GM18858 (cell line): ENCODE measurements at regions not wholly inside any gene's neighbourhood (a gene's known extent, or its start where the extent isn't known, plus 50 kb on each side); places are given as distances from the start of the nearest gene placed in this dataset.

ENCODE experiments used
- ATAC-seq: cut with Tn5 transposase; IDR thresholded peaks from one replicate; pipeline ENCODE4 v1.9.1; 2021; ENCODE audit not compliant: unreplicated experiment

DNA sequence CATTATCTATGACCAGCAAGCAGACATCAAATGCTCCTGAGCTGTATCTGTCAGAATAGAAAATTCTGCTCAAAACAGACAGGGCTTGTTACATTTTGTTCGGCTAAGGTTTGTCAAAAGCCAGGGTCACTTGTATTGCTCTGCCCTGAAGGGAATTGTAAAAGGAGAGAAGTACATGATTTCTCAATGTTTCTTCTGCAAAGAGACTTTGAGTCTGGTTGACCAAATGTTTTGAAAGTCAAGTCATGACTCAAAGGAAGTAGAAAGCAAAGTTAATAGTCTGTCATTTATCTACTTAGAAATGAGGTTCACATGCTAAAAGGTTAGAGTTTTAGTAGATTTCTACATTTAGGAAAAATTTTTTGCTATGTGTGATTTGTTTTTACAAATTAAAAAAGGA is 1624.1 kb upstream of the ZEB2 start:
- no peak for ATAC-seq

DNA sequence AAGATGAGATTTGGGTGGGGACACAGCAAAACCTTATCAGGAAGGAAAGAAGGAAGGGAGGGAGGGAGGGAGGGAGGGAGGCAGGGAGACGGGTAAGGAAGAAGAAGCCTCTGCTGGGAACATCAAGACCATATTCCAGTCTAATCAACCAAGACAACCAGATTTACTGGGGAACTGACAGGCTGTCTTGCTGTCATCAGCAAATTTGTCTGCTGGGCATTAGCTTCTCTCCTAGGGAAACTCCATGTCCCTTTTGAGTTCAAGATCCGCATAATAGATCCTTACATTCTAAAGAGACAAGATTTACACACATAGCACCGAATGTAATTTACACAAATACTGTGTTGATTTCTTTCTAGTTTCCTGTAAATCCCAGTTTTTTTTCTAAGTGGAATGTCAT is 1618.9 kb upstream of the ZEB2 start:
- ATAC-seq: no peak

DNA sequence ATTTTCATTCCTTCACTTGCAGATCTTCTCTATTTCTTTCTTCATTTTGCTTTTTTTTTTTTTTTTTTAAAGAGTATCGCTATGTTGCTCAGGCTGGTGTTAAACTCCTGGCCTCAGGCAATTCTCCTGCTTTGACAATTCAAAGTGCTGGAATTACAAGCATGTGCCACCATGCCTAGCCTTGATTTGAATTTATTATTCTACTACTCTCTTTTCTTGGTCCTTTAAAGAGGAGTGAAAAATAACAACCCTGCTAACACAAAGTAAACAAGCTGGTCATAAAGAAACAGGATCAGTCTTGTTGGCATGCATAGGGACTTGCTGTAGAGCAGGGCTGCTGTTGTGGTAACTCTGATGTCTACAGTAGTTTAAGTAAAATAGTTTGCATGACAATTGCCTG is 1615.3 kb upstream of the ZEB2 start:
- ATAC-seq: no peak

DNA sequence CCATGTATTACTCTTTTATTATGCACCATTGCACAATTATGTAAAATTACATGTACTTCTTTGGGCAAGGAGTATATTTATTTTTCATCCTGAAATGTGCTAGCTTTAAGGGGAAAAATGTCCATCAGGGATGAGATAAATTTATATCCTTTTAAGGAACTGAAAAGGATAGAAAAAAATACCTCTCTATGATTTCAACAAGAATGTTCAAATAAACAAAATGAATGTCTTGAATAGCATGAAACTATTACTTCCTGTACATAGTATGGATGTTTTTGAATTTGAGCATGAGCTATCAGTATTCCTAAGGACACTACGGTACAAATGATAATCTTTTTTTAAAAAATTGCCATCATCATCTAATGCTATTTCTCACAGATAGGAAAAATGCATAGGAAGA is 1611.9 kb upstream of the ZEB2 start:
- no peak for ATAC-seq

DNA sequence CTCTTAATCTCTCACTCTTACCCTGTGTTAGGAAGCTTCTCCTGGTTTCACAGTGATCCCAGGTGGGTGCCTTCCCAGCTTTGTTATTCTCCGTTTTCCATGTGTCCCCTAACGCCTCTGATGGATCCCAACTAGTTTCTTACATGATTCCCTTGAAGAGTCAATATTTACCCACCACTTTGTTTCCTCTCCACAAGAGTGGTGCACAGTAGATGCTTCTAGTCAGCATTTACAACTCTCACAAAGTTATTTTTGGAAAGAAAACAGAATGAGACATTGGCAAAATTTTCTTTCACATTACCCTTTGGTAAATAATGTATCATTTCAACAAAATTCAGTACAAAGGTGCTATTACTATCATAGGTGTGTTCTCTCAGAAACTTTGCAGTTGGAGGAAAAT is 1611.1 kb upstream of the ZEB2 start:
- ATAC-seq: no peak

DNA sequence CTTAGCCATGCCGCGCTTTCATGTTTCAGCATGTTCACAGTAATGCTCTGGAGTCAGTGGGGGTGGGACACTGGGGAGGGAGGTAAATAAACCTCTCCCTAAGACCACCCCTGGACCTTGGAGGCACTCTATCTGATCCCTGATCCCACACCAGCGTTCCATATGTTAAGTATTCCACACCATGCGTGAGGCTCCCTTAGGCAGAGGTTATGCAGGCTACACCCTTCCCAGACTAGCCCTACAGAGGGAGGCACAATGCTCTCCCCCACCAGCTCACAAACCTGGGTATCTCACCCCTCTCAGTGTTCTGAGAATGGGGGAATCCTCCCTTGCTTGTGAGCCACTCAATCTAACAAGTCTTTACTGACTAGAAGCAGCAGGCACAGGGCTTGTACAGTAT is 1610.4 kb upstream of the ZEB2 start:
- ATAC-seq: no peak

DNA sequence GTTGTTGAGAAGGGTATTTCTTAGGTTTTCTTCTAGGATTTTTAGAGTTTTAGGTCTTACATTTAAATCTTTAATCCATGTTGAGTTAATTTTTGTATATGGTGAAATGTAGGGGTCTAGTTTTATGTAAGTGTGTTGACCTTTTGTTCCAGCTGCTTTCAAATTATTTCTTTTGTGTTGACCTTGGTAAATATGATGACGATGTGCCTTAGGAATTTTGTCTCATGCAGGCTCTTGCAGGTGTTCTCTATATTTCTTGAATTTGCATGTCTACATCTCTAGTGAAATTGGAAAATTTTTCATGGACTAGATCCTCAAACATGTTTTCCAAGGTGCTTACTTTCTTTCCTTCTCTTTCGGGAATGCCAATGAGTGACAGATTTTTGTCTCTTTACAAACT is 1609.3 kb upstream of the ZEB2 start:
- no peak for ATAC-seq

DNA sequence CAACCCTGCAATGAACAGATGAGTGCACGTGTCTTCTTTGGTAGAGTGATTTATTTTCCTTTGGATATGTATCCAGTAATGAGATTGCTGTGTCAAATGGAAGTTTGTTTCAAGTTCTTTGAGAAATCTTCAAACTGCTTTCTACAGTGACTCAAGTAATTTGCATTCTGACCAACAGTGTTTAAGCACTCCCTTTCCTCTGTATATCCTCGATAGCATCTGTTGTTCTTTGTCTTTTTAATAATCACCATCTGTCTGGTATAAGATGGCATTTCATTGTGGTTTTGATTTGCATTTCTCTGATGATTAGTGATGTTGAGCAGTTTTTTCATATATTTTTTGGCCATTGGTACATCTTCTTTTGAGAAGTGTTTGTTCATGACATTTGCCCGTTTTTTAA is 1608.3 kb upstream of the ZEB2 start:
- ATAC-seq: no peak

DNA sequence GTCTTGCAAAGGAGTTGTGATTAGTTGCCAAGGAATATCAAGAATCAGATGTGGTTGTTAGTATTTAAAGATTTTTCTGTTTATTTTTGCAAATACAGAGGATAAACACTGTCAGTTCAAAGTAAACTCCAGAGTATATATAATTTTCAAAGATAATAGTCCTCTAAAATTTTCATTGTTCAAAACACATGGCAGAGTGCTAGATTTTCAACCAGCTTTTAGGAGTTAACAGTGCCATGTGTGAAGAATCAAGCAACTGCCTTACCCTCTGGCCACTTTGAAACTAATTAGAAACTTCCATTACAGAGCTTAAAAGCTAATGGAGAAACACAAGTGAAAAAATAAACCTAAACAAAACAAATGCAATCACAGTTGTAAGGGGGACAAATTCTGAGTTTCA is 1605.6 kb upstream of the ZEB2 start:
- no peak for ATAC-seq

DNA sequence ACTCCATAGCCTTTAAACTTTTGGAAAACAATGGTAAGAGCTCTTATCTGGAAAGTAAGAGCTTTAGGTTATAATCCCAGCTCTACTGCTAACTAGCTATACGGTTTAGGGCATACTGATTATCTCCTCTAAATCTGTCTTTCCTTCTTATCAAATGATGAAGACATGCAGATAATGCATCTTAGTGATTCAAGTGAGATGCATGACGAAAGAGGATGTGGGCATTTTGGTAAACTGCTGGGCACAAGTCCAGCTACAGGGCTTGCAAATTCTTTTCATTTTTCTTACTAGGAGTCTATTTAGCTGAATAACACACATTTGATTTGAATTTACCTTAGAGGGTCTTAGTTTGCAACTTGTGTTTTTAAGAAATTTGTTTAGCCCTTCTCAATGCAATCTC is 1604.8 kb upstream of the ZEB2 start:
- ATAC-seq: no peak

DNA sequence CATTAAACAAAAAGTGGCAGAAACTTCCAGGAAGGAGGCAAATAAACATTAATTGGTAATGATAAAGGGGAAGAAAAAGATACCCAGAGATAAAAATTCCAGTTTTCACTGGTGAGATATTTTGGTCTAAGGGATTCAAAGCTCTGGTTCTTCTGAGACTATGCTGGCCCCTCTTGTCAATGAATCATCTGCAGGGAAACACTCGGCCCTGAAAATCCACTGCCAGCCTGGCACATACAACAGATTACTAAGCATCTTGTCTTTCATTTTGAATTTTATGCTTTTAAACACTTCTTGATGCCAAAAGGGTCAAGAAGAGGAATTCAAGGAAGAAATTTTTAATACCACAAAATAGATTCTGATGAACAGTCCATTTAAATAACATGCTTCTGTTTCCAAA is 1603.8 kb upstream of the ZEB2 start:
- no peak for ATAC-seq

DNA sequence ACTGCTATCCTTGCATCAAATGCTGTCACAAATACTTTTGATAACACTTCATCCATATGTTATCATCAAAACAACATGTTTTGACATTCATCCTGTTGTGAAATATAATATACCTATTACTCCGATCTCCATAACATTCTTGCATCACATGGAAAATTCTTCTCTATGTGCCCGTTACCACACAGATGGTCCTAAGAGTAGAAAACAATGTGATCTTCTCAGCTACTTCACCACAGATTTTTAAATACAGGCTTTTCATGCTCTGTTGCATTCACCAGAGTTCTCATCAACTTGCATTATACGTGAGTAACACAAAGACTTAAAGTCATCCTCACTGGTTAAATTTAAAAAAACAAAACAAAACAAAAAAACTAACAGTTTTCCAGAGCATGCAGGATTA is 1603.3 kb upstream of the ZEB2 start:
- ATAC-seq: no peak

DNA sequence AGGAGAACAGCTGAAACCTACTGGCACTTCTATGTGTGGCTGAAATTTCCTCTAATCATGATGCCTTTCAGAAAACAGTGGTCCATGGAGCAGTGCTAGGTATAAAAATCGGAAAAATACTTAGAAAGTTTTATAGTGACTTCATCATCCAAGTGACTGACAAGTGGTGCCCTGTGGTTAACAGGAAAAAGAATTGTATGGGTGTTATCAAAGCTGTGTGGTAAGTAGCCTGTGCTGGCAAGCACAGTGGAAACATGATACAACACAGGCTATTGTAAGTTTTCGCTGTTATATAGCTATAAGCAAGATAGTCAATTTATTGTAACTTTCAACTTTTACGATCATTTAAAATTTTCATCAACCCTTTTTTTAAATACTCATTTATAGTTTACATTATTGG is 1599.7 kb upstream of the ZEB2 start:
- ATAC-seq: no peak

DNA sequence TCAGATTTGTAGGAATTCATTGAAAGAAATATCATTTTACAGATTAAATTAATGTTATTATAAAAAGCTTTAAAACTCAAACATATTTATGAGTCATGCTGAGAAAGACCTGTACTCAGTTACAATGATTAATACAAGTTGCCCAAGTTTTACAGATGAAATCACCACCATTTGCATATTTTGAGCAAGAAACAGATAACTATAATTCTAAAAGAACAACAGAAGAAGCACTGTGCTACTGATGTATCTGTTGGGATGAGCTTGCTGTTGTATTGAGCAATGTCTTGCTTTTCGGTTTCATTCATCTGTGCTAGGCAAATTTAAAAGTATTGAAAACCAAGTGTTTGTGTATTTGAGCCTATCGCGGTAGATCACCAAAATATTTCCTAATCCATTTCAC is 1589.1 kb upstream of the ZEB2 start:
- ATAC-seq: no peak

DNA sequence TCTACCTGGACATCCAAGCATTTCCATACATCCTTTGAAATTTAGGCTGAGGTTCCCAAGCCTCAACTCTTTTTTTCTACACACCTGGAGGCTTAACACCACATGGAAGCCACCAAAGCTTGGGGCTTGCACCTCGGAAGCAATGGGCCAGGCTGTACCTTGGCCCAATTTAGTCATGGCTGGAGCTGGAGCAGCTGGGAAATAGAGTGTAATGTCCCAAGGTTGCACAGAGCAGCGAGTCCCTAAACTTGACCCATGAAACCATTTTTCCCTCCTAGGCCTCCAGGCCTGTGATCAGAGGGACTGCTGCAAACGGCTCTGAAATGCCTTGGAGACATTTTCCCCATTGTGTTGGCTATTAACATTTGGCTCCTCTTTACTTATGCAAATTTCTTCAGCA is 1574.3 kb upstream of the ZEB2 start:
- ATAC-seq: no peak

DNA sequence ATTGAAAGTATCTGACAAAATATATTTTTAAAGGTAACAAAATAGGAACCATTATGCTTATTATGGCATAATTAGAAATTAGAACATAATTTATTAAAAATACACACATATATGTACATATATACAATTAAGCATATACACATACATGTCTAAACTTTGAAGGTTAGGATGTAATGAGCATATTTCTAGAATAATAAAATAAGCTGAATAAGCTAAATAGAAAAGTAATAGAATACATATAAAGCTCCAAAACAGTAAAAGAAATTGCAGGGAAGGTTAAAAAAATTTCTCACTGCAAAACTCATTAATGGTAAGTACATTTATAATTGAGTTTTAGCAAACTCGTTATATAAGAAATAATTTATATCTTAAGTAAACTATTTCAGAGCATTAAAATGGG is 1561.5 kb upstream of the ZEB2 start:
- no peak for ATAC-seq

DNA sequence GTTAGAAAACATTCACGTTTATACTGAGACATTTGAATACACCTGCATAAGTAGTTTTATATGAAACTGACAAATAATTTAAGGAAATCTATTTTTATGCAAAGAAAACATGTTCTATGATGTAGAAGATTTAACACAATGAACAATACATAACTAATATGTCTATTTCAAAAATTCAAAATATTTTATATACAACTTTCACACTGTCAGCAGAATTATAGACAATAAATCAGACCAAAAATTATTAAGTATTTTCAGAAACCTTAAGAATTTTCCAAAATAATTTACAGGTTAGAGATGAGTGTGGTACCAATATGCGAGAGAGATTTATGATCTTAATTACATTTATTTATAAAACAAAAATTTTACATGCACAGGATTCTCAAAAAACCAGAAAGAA is 1561.0 kb upstream of the ZEB2 start:
- ATAC-seq: no peak

DNA sequence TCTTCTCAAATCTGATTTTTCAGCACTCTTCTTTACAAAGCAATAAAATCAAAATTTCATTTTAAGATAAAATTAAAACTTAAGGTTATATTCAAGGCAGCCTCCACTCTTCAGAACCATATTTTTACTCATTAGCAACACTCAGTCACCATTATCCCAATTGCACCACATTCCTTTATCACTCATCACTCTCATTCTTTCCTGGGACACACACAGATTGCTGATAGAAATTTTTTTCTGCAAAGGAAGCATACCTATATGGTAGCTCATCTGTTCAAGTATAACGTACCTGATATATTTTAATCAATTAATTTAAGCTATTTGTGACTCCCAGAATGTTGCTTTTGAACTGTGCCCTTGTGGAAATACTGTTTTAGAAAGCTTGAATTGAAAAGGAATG is 1559.3 kb upstream of the ZEB2 start:
- no peak for ATAC-seq

DNA sequence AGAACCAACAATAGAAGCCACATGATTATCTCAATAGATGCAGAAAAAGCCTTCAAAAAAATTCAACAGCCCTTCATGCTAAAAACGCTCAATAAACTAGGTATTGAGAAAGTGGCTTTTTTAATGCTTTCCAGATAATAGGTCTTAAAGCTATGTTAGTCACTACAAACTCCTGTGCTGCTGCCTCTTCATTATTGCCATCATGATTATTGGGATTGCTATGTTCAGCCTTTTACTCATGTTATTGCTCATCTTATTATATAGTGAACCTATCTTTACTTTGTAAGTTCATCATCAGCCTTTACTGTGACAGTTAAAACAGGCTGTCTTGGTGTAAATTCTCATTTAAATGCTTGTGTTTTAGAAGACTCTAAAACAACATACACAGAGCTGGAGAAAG is 1557.2 kb upstream of the ZEB2 start:
- ATAC-seq: no peak

DNA sequence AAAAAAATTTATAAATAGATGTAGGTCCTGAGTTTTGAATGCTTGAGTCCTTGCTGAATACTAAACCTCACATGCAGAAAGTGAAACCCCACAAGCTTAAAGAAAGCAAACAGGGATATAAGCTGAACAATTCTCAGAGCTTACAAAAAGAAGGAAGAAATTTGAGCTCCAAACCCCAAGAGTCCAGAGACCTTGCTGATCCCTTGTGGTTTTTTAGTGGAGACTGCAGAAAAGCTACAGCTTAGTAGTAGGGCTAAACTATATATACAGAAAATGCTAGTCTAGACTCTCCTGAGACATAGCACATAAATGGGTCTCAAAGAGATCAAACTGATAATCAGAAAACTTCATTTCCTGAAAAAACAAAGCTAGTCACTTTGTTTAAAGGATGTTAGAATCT is 1548.1 kb upstream of the ZEB2 start:
- ATAC-seq: no peak

DNA sequence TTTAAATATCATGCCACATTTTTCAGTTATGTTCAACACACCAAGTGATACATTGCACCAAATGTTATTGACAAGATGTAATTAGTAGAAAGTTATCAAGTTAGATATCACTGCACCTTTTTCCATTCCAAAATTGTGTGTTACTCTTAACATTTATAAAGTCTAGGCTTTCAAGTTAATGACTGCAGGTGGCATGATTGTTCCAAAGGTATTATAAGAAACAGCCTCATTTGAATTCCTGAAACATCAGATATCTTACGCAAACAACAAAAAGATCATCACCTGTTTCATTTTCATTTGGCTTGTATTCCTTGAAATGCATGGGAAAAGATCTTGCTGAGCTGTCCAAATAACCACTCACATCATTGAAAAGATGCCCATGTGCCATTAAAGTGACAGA is 1528.2 kb upstream of the ZEB2 start:
- no peak for ATAC-seq

DNA sequence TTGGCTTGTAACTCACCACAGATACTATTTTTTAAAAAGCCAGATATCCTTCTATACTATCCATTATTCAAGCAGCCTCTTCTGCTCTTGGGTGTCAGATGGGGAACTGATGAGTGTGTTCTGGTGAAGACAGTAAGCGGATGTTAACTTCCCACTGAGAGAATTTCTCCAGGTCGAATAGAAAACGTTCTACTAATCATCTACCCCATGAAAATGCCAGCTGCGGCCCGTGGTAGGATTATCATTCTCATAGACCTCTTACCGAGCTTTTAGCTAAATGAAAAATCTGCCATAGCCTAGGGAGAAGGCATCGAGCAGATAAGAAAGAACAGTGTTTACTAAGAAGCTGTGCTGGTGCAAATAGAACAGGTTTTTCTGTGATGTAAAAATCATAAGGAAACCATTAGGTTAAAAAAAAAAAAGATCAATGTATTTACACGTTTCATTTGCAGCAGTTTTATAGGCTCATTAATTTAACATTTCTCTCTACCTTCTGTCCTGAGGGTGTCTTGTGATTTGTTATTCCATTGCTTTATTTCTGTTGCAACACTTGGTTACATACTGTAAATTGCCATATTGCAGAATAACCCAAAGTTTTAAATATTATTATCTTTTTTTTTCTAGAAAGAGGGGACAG is 1521.5 kb upstream of the ZEB2 start:
- no peak for ATAC-seq

DNA sequence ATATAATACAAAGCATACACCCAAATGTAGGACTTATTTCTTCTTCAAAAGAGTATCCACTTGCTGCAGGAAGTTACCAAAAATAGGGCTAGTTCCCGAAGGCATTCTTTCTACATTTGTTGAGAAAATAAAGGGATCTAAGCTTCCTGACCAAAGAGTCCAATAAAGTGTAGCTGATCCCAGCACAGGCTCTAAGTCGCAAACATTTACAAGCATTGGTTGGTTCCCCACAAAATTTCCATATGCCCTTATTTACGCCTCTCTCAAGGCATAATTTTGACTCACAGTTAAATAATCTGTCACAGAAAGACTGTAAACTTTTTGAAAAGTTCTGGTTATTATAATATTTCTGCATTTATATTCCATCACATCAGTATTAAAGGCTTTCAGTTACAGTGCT is 1520.1 kb upstream of the ZEB2 start:
- ATAC-seq: no peak

DNA sequence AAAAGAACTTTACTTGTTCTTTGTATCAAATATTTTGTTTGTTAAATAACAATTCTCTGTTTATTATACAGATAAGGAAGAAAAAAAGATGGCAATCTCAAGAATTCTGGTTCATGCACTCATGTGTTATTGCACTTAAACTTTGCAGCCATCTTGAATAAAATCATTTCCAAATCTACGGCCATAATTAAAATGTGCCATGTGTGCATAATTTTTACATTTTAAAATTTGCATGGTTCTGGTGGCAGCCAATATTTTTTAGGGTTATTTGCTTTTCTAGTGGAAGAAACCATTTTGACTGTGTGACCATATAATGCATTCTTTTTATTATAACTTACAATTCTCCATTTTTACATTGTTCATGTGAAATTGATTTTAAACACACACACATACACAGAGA is 1518.1 kb upstream of the ZEB2 start:
- ATAC-seq: no peak
